ENCODE measurements at regions not wholly inside any gene's neighbourhood (a gene's known extent, or its start where the extent isn't known, plus 50 kb on each side); places are given as distances from the start of the nearest gene placed in this dataset.
A peak's percentile ranks its signal among the peaks of the same experiment; 100 is the strongest.
"Not testable (repeated sequence)": the region's sequence is repeated elsewhere in the genome, so short reads cannot be mapped to it uniquely, and the experiment has no call there.

DNA sequence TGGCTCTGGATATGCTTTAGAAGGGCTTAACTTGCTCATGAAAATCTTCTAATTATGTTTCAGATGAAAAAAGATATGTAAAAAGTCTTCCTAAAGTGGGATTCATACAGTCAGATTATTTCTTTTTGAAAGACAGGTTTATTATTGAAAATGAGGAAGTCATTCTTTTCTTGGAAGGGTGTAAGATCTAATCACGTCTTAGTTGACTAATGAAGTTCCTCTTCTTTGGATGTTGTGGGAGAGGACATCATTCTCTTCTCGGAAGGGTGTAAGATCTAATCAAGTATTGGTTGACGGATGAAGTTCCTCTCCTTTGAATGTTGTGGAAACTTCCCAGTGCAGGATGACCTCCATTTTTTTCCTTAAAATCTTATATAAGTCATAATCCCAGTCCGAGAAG, 74.9 kb downstream of the ALG10 start:
- DNase-seq (ENCODE audit: low read depth in 3 of 3, low spot score in 1 of 3) = no peak

DNA sequence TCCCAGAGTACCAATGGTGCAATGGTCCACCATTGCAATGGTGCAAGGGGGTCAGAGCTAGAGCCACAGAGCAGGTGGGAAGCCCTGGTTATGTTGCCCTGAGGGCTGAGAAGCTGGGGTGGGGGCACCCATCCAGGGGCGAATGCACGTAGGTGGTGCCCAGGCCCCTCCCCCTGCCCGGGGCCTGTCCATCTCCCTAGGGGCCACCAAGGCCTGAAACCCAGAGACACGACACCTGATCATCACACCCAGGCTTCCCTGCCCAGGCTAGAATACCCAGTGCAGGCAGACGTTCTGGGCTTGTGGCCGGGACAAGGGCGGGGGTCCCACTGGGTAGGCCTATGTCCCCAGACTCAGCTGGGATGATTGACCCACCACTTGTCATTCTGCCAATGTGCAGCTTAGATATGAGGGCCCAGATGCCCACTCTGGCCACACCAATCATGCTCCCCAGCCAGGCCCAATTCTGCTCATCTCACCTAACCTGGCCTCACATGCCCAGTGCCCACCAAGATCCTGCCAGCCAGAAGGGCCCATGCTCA, 83.2 kb downstream of the ALG10 start:
- DNase-seq (ENCODE audit: low read depth in 3 of 3, low spot score in 1 of 3) = no peak

DNA sequence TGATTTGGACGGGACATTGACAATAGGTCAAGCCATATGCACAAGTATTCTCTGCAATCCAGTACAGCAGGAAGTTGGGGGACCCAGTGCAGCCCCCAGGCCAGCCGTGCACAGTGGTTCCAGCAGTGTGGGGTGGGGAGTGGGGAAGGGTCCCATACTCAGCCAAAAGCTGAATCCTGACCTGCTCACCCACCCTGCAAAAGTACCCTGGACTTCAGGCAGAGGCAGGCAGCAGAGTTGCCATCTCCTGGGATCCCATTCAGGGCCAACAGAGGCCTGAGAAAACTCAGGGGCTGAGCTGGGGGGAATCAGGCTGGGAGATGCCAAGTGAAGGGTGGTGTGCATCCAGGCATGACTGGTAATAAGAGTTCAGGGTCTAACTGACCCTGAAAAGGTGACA, 83.9 kb downstream of the ALG10 start:
- no peak for DNase-seq (ENCODE audit: low read depth in 3 of 3, low spot score in 1 of 3)

DNA sequence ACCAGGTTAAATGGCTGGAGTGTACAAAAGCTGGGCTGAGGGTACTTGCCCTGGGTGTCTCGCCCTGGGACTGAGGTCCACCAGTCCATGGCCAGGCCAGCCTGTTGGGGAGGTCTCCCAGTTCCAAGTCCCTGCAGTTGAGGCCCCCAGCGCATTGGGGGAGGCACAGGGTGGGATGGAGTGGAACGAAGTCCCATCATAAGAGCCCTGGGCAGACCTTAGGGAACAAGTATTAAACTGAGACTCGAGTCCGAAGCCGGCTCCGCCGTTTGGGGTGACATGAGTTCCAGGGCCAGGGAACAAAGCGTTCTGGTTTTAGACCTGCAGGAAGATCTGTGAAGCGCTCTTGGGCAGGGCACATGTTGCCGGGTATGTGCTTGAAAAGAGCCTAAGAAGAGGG, 84.7 kb downstream of the ALG10 start:
- no peak for DNase-seq (ENCODE audit: low read depth in 3 of 3, low spot score in 1 of 3)

DNA sequence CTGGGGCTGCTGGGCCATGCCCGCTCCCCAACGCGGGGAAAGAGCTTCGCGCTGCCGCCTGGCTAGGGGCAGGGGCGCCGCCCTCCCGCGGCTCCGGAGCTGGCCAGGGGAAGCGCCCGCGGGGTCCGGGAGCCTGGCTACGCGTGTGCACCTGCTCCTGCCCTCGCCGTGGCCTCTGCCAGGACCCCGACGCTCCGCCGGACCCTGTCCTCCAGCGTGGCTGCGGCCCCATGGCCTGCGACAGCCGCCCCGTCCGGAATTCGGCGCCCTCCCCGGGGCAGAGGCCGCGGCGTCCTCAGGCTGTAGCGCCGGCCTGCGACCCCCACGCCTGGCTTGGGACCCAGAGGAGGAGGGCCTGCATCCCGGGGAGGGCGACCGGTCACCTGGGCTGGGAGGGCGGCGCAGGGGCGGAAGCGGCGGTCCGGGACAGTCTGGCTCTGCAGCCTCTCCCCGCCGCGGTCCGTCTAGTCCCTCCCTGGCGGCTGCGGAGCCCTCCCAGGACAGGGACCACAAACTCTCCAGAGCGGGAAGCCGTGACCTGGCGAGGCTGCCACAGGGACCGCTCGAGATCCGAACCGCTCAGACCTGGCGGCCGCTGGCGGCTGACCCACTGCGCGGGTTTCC, 85.6 kb downstream of the ALG10 start:
- DNase-seq (ENCODE audit: low read depth in 3 of 3, low spot score in 1 of 3) = no peak

DNA sequence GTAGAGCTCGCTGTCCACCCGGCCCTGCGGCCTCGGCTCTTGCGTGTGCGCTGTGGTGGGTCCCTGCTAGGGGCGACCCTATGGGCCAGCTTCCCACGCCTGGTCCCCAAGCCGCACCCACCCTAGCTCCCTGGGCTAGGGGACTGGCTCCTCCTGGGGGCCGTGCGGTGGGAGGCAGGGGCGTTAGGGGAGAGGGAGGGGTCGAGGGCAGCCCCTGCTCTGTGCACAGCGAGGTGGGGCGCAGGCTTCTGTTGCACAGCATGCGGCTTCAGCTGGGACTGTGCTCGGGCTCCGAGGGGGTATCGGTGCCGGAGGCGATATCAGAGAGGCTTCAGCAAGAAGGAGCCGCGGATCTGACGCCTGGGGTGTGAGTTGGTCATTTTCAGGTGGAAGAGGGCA, 86.1 kb downstream of the ALG10 start:
- no peak for DNase-seq (ENCODE audit: low read depth in 3 of 3, low spot score in 1 of 3)

DNA sequence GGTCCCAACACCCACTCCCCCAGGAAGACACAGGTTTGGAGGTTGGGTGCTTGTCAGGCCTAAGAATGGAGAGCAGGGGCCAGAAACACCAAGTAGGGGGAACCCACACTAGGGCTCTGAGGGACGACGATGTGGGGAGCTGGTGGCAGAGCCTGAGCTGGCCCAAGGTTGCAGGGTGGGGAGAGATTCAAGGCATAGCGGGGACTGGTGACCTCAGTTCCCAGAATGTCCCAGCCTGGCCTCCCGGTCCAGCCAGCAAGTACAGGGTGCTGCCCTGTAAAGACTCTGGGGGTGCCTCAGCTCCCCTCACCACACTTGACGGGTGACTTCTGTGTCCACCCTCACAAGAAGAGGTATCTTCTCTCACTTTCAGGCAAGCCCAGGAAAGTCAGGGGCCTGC, 86.7 kb downstream of the ALG10 start:
- DNase-seq (ENCODE audit: low read depth in 3 of 3, low spot score in 1 of 3) = no peak

DNA sequence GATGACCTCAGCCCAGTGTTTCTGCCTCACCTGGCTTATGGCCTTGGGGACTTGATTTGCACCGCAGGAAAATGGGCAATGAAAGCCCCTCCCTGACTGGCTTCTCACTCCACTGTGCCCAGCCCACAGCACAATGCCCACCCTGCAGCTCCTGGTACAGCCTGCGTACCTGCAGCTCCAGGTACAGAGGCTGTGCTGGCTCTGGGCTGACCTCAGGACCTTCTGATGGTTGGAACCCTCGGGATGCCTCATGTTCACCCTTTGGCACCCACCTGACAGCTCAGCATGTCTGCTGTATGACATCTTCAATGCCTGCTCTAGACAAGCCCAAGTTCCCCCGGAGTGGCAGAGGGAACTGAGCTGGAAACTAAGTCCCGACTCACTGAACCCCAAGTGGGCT, 87.1 kb downstream of the ALG10 start:
- DNase-seq (ENCODE audit: low read depth in 3 of 3, low spot score in 1 of 3) = no peak

DNA sequence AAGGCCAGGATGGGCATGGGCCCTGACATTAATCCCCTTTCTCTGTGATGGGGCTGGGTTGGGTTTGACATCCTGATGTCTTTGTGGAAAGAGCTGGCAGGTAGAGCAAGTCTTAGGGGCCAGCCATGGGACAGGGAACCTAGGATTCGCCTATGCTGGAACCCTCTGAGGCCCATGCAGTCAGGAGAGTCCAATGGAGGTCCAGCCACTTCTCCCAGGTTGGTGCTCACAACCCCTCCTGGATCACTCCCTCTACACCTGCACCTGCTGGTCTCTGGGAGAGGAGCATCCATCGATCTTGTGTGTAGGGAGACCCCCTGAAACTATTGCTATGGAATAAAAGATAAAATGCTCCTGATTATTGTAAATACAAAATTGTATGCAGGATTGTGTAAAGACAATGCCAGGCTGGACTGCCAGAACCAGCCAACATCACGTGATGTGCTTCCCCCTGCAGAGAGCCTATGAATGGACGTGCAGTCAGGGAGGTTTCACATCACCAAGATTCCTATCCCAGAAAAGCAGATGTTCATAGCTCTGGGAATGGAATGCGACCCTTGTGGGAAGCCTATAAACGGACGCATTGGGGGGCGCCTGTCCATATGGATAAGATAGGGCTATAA, 87.7 kb downstream of the ALG10 start:
- not testable (repeated sequence) for DNase-seq (ENCODE audit: low read depth in 3 of 3, low spot score in 1 of 3)

DNA sequence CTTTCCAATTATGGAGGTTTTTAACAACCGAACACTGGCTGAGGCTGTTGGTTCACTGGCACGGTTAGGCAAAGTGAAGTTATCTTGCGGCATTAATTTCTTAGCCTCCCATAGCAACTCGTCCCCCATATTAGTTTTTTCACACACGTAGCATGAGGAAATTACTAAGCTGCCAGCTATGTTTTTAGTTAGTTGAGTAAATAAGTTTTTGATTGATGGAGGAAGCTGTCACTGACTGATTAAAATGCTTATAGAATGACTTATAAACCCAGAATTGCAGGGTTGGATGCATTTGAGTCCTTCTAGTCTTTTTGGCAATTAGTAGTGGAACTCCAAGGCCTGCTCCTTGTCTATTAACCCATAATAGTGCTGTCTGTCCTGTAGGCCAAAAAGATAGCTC, 97.1 kb downstream of the ALG10 start:
- DNase-seq (ENCODE audit: low read depth in 3 of 3, low spot score in 1 of 3) = no peak

DNA sequence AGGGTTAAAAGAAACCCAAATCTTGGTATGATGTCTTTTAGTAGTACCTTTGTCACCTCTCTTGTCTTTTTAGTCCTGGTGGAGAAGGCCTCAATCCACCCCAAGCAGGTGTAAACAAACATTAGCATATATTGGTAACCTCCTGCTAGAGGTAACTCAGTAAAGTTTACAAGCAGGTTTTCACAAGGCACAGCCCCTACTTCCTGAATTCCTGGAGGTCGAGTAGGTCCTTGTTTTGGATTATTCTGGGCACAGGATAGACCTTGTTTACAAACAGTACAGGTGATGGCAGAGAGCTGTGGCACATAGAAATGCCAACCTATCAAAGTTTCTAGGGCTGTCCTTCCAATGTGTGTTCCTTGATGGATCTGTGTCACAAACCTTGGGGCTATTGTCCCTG, 99.1 kb downstream of the ALG10 start:
- DNase-seq (ENCODE audit: low read depth in 3 of 3, low spot score in 1 of 3) = no peak

DNA sequence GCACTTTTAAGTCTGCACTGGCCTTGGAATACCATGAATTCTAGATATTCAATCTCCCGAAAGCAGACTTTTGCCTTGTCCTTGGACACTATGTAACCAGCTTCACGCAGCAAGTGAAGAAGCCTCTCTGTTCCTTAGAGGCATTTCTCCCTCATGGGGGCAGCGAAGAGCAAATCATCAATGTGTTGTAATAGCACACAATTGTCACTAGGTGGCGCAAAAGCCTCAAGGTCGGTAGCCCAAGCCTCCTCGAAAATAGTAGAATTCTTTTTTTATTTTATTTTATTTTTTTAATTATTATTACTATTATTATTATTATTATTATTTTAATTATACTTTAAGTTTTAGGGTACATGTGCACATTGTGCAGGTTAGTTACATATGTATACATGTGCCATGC, 100.8 kb downstream of the ALG10 start:
- DNase-seq (ENCODE audit: low read depth in 3 of 3, low spot score in 1 of 3) = peak in 1 of 3 donors; percentile 6

DNA sequence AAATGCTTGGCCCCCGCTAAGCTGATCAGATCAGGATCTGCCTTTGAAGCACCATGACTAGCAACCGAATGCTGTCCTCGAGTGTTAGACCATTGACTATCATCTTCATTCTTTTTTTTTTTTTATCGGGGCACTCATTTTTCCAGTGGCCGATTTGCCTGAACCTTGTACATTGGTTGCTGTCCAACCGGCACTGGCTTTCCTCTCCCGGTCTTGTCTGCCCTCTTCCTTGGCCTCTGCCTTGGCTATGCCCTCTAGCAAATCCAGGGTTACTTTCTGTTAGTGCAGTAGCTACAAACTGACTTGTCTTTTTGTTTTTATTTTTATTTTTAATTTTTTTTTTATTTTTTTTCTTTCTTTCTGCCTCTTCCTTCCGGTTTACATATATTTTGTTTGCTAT, 102.3 kb downstream of the ALG10 start:
- no peak for DNase-seq (ENCODE audit: low read depth in 3 of 3, low spot score in 1 of 3)

DNA sequence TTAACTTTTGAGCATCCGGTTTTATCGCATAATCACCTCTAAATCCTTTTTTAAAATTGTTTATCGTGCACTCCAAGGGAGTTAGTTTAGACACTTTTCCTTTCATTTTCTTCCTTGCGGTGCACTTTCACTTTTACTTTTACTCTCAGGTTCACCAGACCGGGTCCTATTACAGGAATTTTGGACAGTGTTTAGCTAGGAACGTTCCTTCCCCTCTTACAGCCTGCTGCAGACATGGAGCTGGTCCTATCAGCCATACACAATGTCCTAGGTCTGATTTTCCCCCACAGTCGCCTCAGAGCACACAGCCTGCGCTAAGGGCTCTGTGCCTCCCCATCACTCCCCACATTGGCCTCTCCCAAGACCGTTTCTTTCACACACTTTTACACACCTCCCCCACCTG, 103.9 kb downstream of the ALG10 start:
- no peak for DNase-seq (ENCODE audit: low read depth in 3 of 3, low spot score in 1 of 3)

DNA sequence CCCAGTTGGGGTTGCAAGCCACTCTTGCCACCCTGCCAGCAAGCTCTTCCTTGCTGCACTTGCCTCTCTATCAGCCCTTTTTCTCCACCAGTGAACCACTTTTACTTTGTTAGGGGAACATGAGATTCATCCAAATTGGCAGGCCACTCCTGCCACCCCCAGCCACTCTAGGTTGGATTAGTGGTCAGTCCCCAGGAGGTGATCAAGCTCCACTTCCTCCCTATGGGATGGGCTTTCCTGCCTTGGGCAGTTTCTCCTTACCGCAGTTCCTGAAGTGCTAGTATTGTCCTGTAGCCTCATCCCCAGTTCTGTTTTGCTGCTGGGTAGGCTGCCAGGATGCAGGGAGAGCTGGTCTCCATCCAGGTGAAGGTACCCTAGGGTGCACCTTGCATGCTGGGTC, 104.5 kb downstream of the ALG10 start:
- no peak for DNase-seq (ENCODE audit: low read depth in 3 of 3, low spot score in 1 of 3)

DNA sequence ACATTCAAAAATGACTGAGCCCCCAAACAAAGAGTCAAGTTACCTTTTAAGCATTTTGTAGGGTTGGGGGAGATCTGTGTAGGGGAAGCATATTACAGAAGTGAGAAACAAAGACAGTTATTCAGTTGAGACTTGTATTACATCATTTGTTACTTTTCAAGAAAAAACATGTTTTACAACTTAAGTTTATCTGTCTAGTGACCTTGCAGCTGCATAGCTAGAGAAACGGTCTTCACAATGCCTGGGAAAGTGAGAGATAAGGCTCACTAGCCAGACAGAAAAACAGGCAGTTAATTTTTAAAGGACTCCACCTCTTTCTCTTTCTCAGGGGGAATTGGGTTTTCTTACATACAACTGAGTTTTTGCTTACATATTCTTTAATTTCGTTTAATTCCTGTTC, 105.1 kb downstream of the ALG10 start:
- DNase-seq (ENCODE audit: low read depth in 3 of 3, low spot score in 1 of 3) = not testable (repeated sequence)

DNA sequence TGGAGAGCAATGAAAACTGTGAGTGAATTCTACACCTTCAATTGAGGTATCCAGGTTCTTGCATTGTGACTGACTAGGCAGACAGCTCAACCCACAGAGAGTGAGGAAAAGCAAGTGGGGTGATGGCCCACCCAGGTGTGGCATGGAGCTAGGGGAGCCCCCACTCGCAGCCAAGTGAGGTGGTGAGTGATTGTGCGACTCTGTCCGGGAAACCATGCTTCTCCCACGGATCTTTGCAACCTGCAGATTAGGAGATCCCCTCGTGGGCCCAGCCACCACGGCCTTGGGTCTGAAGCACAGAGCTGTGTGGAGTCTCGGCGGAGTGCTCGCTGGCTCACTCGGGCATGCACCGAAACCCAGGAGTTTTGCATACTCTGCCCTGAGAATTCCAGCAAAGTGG, 120.1 kb downstream of the ALG10 start:
- no peak for DNase-seq (ENCODE audit: low read depth in 3 of 3, low spot score in 1 of 3)

DNA sequence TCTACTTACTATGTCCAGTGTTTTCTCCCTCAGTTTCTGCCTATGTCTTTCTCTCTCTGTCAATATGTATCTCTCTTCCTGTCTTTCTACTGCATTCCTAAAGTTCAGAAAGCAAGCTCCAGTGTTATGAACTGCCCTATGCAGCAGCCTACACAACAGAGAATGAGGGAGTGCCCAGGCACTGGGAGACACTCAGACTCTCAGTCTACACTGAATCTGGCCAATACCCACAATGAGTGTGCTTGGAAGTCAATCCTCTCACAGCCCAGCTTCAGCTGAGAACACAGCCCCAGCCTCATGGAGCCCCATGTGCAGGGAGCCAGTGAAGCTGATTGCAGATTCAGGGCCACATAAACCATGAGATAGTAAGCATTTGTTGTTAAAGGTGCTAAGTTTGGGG, 128.7 kb downstream of the ALG10 start:
- no peak for DNase-seq (ENCODE audit: low read depth in 3 of 3, low spot score in 1 of 3)

DNA sequence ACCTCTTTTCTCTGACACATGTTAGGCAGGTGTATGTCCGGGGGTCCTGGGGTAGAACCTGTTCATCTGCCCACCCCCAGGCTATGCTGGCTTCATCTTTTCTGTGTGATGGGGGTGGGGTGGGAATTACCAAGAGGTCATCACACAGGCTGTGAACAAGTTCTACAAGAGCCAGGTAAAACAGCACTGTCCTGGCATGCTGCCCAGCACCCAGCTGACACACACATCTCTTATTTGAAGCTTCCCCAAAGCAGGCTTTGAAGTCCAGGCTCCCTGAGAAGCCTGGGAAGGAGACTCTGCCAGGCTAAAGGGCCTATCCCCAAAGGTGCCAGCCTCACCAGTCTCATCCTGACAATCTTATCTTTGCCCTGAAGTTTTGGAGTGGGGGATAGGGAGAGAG, 141.1 kb downstream of the ALG10 start:
- DNase-seq (ENCODE audit: low read depth in 3 of 3, low spot score in 1 of 3) = no peak

DNA sequence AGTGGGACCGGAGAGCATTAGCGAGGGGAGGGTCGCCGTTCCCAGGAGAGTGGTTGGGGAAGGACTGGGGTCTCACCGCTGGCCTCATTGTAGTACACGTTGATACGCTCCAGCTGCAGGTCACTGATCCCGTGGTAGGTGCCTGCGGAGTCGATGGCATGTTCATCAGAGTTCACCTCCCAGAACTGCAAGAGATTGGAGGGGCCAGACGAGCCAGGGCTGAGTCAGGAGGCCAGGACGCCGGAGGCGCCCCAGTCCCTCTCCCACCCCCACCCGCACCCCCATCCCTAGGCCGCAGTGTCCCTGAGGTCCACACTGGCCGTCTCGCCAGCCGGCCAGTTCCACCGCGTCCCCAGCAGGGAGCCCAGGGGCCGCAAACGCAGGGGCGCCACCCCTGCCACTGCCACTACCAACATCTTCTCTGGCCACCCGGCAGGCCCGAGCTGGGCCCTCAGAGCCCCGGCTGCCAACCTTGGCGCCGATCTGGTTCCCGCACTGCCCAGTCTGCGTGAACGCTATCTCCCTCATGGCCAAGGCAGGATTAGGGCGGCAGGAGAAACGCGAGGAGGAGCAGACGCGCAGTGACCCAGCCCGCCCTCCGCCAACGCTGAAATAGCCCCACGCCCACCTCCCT, 144.2 kb downstream of the ALG10 start:
- DNase-seq (ENCODE audit: low read depth in 3 of 3, low spot score in 1 of 3) = no peak

DNA sequence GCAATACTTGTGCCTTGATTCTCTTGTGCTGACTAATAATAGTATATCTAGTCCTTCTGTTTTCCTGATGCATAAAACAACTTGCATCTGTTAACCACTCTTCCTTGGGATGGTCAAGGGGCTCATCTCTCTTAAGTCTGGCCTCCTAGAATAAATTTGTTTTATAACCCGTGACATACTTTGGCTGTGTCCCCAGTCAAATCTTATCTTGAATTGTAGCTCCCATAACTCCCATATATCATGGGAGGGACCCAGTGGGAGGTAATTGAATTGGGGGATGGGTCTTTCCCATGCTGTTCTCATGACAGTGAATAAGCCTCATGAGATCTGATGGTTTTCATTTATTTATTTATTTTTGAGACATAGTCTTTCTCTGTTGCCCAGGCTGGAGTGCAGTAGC, 146.2 kb downstream of the ALG10 start:
- DNase-seq (ENCODE audit: low read depth in 3 of 3, low spot score in 1 of 3) = not testable (repeated sequence)

DNA sequence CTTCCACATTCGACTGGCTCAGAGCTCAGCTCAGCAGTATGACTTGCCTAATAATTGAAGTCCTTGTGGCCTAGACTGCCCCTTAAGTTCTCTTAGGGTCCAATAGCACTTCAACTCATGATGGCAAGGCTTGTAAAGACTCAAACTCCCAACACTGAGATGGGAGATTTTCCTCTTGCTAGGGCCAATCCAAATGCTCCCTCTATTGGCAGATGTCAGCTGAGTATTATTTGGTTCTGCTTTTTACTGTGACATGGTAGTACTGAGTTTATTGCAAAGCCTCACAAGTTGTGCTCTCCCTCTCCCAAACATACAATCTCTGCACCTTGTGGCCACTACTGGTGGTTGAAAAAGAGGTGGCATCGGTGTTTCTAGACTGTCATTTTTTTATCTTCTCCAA, 164.2 kb downstream of the ALG10 start:
- no peak for DNase-seq (ENCODE audit: low read depth in 3 of 3, low spot score in 1 of 3)

DNA sequence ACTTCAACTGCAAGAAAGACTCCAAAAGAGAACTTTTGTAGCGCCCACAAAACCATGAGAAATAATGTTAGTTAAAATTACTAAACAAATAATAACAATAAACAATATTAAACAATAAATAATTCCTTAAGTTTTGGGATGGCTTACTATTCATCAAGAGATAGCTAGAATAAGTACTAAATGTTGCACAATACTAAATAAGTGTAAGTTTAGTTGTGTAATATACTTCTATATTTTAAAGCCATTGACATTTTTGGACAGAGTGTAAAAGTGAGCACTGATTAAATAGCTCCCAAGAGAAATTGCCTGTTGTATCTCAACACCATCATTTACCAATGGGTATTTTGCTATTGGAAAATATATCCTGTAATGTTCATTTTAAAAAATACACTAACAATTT, 166.7 kb downstream of the ALG10 start:
- DNase-seq (ENCODE audit: low read depth in 3 of 3, low spot score in 1 of 3) = no peak
